SU-DHL-6 (cell line): ENCODE measurements at regions not wholly inside any gene's neighbourhood (a gene's known extent, or its start where the extent isn't known, plus 50 kb on each side); places are given as distances from the start of the nearest gene placed in this dataset.

Experiments used
- EZH2phosphoT487 ChIP-seq: fragments of 200-600 bp; sonication (generic), shearing (Covaris generic); conservative IDR thresholded peaks from 2 replicates; pipeline ENCODE4 v1.6.1; 2018; ENCODE audit warnings: mild to moderate bottlenecking, antibody characterized with exemption, low read length, moderate library complexity, mixed read lengths
- TF ChIP-seq, protein P1 (sequence below): fragments of 200-600 bp; sonication (generic); IDR thresholded peaks from one replicate; pipeline ENCODE4 v1.5.1; 2017; ENCODE audit warnings: antibody characterized with exemption, mild to moderate bottlenecking, low read length, moderate library complexity; ENCODE audit not compliant: insufficient read depth, poor library complexity, severe bottlenecking

GRCh38 chr1:70819231-70819630, 228.4 kb downstream of the PTGER3 start:
- TF ChIP-seq, protein P1, sequence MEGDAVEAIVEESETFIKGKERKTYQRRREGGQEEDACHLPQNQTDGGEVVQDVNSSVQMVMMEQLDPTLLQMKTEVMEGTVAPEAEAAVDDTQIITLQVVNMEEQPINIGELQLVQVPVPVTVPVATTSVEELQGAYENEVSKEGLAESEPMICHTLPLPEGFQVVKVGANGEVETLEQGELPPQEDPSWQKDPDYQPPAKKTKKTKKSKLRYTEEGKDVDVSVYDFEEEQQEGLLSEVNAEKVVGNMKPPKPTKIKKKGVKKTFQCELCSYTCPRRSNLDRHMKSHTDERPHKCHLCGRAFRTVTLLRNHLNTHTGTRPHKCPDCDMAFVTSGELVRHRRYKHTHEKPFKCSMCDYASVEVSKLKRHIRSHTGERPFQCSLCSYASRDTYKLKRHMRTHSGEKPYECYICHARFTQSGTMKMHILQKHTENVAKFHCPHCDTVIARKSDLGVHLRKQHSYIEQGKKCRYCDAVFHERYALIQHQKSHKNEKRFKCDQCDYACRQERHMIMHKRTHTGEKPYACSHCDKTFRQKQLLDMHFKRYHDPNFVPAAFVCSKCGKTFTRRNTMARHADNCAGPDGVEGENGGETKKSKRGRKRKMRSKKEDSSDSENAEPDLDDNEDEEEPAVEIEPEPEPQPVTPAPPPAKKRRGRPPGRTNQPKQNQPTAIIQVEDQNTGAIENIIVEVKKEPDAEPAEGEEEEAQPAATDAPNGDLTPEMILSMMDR = no peak
- TF ChIP-seq EZH2phosphoT487 = no peak
